ENCODE measurements at regions not wholly inside any gene's neighbourhood (a gene's known extent, or its start where the extent isn't known, plus 50 kb on each side); places are given as distances from the start of the nearest gene placed in this dataset.
"Not testable (repeated sequence)": the region's sequence is repeated elsewhere in the genome, so short reads cannot be mapped to it uniquely, and the experiment has no call there.

DNA sequence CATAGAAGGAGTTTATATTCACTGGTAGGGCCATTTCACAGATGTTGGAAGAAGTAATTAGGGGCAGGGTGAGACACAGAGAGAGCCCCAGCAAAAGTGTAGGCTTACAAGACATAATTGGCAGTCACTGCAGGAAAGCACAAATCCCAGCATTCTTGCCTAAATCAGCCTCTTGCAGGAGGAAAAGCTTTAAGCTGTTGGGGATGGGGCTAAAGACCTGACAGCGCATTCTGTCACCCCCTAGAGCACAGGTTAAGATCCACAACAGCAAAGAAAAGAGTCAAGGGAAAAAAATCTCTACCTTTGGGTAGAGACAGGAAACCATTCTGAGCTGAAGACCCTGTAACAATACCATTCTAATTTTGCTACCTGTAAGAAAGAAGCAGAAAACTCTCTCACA is 409.0 kb downstream of the DAD1 start:
- Histone ChIP-seq H3K9ac (ENCODE audit: insufficient read length) (no peak overlapping the region), H3K27ac (no peak overlapping the region), H3K9me3 (ENCODE audit: low read depth, low read length) (no peaks in the 10 kb centered on the region), H3K4me3 (no peak overlapping the region), H3K36me3 (ENCODE audit: insufficient read depth, low read length) (no peaks in the 10 kb centered on the region)
- DNase-seq (ENCODE audit: low read depth, low spot score) = no peak
- no peak for TF ChIP-seq EZH2 (IDR thresholded peaks at IDR 0.05)
- no peak for TF ChIP-seq FOXP2 (optimal IDR thresholded peaks at IDR 0.05; ENCODE audit: control extremely low read depth, extremely low read length, insufficient read depth)
- TF ChIP-seq POLR2AphosphoS5 (IDR thresholded peaks at IDR 0.05; ENCODE audit: borderline replicate concordance, low read depth, low read length) = no peak

DNA sequence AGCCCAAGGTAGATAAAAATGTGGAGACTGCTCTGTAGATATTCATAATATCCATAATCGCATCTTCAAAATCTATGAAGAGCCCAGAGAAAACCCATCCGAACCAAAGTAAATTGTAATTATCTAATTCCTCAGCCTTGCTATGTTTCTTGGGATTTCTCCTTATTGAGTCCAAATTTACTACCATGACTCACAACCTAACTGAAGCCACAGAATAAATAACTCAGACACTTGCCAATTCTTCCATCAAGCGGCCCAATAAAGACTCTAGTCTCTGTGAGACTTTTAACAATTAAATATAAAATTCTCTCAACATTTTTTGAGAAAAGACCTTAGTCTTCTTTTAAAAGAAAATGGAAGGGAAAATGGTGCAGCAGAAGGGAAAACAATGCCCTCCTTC is 409.8 kb downstream of the DAD1 start:
- Histone ChIP-seq H3K4me3 (no peak overlapping the region), H3K9ac (ENCODE audit: insufficient read length) (no peak overlapping the region), H3K27ac (no peak overlapping the region), H3K9me3 (ENCODE audit: low read depth, low read length) (no peaks in the 10 kb centered on the region), H3K36me3 (ENCODE audit: insufficient read depth, low read length) (no peaks in the 10 kb centered on the region)
- TF ChIP-seq FOXP2 (optimal IDR thresholded peaks at IDR 0.05; ENCODE audit: control extremely low read depth, extremely low read length, insufficient read depth) (no peak), EZH2 (IDR thresholded peaks at IDR 0.05) (no peak)
- no peak for DNase-seq (ENCODE audit: low read depth, low spot score)

DNA sequence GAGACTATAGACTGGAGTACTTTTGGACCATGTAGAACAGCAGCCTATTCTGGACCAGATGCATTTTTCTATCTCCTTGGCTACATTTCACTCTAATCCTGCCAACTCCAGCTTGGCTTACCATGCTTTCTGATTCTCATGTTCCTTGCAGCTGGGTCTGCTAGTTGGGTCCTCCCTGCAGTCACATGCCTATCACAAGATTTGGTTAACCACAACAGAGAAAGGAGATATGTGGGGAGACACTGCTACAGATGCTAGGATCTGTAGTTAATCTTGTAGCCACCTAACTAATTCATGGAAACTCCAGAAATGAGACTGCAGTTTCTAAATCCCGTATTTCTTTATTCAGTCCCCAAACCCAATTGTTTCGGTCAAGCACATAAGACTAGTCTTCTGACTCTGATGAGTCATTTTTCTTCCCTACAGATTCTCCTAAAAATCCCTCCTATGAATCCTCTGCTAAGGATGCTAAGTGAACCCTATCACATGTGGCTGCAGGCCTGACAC is 410.6 kb downstream of the DAD1 start:
- DNase-seq (ENCODE audit: low read depth, low spot score) = no peak
- Histone ChIP-seq H3K36me3 (ENCODE audit: insufficient read depth, low read length) (no peaks in the 10 kb centered on the region), H3K9ac (ENCODE audit: insufficient read length) (no peak overlapping the region), H3K27ac (no peak overlapping the region), H3K9me3 (ENCODE audit: low read depth, low read length) (no peaks in the 10 kb centered on the region), H3K4me3 (no peak overlapping the region)
- TF ChIP-seq FOXP2 (optimal IDR thresholded peaks at IDR 0.05; ENCODE audit: control extremely low read depth, extremely low read length, insufficient read depth) (no peak), EZH2 (IDR thresholded peaks at IDR 0.05) (no peak), POLR2AphosphoS5 (IDR thresholded peaks at IDR 0.05; ENCODE audit: borderline replicate concordance, low read depth, low read length) (no peak)

DNA sequence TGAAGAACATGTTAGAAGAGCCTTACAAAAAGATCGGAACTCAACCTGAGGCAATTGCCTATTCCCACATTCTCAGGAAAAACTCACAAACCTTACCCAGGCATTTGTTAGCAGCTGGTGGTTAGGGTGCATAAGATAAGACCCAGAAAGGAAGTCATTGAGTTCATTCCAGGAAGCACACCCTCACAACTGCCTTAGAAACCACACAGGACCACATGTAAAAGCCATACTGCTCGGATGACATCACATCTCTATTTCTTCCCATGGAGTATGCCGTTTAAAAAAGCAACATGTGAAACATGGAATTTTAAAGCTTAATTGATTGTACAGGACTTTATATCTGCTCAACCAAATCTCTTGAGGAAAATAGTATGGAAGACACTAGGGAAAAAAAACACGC is 411.2 kb downstream of the DAD1 start:
- no peak for DNase-seq (ENCODE audit: low read depth, low spot score)
- no peak overlapping the region for H3K27ac ChIP-seq
- no peaks in the 10 kb centered on the region for H3K36me3 ChIP-seq (ENCODE audit: insufficient read depth, low read length)
- no peak overlapping the region for H3K4me3 ChIP-seq
- no peak overlapping the region for H3K9ac ChIP-seq (ENCODE audit: insufficient read length)
- TF ChIP-seq FOXP2 (optimal IDR thresholded peaks at IDR 0.05; ENCODE audit: control extremely low read depth, extremely low read length, insufficient read depth) (no peak), EZH2 (IDR thresholded peaks at IDR 0.05) (no peak)
- no peaks in the 10 kb centered on the region for H3K9me3 ChIP-seq (ENCODE audit: low read depth, low read length)

DNA sequence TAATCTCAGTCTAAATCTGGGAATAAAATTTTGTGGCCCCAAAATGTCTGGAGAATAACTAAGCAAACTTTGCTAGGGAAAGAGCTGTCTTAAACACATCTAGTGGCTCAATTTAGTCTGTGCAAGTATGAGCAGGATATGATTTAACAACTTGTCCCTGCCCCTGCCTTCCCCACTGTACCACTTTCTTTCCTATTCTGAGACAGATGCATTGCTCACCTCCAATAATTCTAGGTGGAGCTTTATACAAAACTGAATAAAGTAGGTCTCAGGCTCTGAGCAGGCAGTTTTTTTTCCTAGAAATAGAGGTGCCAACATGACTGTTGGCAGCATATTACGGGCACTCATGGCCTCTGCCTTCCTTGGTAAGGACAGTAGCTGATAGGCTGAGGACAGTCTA is 412.1 kb downstream of the DAD1 start:
- no peaks in the 10 kb centered on the region for H3K9me3 ChIP-seq (ENCODE audit: low read depth, low read length)
- DNase-seq (ENCODE audit: low read depth, low spot score) = no peak
- no peaks in the 10 kb centered on the region for H3K36me3 ChIP-seq (ENCODE audit: insufficient read depth, low read length)
- H3K27ac ChIP-seq = no peak overlapping the region
- no peak overlapping the region for H3K4me3 ChIP-seq
- TF ChIP-seq POLR2AphosphoS5 (IDR thresholded peaks at IDR 0.05; ENCODE audit: borderline replicate concordance, low read depth, low read length) (no peak), FOXP2 (optimal IDR thresholded peaks at IDR 0.05; ENCODE audit: control extremely low read depth, extremely low read length, insufficient read depth) (no peak), EZH2 (IDR thresholded peaks at IDR 0.05) (no peak)
- no peak overlapping the region for H3K9ac ChIP-seq (ENCODE audit: insufficient read length)

DNA sequence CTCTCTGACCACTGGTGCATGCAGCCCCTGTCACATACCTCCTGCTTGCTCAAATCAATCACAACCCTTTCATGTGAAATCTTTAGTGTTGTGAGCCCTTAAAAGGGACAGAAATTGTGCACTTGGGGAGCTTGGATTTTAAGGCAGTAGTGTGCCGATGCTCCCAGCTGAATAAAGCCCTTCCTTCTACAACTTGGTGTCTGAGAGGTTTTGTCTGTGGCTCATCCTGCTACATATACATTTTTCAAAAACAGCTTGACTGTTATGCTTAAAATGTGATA is 413.8 kb downstream of the DAD1 start:
- H3K27ac ChIP-seq; H3K36me3 ChIP-seq (ENCODE audit: insufficient read depth, low read length); DNase-seq (ENCODE audit: low read depth, low spot score); H3K9me3 ChIP-seq (ENCODE audit: low read depth, low read length); H3K9ac ChIP-seq (ENCODE audit: insufficient read length); H3K4me3 ChIP-seq: not testable (repeated sequence)

DNA sequence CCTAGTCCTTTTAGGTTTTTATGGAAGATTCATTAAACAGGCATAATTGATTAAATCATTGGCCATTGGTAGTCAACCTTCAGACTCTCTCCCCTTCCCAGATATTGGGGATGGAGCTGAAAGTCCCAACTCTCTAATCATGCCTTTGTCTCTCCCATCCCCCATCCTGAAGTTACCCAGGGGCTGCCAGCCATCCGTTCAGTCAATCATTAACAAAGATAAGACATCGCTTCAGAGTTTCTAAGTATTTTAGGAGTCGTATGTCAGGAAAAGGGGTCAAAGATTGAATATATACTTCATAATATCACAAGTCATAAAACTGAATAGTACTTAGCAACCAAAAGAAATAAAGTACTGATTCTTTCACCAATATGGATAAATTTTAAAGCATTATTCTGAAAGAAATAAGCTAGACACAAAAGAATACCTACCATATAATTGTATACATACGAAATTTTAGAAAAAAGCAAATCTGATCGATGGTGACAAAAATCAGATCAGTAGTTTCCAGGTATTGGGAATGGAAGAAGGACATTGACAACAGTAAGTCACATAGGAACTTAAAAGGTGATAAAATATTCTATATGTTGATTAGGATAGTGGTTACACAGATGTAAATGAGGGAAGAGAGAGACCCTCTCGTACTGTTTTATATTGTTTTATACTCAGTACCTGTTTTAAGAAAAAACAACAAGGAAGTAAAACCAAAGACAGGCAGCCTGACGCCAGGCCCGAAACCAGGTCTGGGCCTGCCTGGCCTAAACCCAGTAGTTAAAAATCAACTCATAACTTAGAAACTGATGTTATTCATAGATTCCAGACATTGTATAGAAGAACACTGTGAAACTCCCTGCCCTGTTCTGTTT is 414.4 kb downstream of the DAD1 start:
- H3K9ac ChIP-seq (ENCODE audit: insufficient read length) = no peak overlapping the region

DNA sequence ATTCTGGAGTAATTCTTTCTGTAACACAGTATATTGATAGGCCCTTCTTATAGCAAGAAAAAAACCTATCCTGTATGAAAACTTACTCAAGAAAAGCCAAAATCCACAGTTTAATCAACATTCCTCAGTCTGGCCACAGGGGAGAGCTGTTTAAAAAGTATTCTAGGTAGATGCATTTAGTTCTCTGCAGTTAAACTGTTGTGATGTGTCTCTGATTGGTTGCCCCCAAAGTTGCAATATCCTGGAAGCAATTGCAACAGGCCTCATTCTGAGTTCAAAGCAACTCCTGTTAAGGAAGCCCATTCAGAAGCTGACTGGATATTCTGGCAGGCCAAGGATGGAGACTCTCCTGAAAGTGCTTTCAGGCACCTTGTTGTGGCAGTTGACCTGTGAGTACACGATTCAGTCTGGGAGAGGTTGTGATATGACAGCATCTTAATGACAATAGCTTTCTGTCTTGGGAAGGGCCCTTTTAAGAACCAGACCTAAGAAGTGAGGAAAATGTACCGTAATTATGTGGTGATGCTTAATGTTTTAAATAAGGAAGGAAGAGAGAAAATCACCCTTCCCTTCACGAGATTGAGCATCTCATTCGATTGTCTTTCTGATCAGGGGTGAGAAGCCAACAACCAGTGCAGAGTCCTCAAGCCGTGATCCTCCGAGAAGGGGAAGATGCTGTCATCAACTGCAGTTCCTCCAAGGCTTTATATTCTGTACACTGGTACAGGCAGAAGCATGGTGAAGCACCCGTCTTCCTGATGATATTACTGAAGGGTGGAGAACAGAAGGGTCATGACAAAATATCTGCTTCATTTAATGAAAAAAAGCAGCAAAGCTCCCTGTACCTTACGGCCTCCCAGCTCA is 420.7 kb downstream of the DAD1 start:
- no peak for TF ChIP-seq POLR2AphosphoS5 (IDR thresholded peaks at IDR 0.05; ENCODE audit: borderline replicate concordance, low read depth, low read length)
- no peak for TF ChIP-seq EZH2 (IDR thresholded peaks at IDR 0.05)
- no peak for TF ChIP-seq FOXP2 (optimal IDR thresholded peaks at IDR 0.05; ENCODE audit: control extremely low read depth, extremely low read length, insufficient read depth)
- no peak for DNase-seq (ENCODE audit: low read depth, low spot score)
- no peak overlapping the region for H3K4me3 ChIP-seq

More for the DNA sequence above, 414.4 kb downstream of the DAD1 start:
- H3K36me3 ChIP-seq (ENCODE audit: insufficient read depth, low read length) = no peaks in the 10 kb centered on the region
- no peak for DNase-seq (ENCODE audit: low read depth, low spot score)
- H3K27ac ChIP-seq = no peak overlapping the region
- no peak for TF ChIP-seq POLR2AphosphoS5 (IDR thresholded peaks at IDR 0.05; ENCODE audit: borderline replicate concordance, low read depth, low read length)
- TF ChIP-seq EZH2 (IDR thresholded peaks at IDR 0.05) = no peak
- TF ChIP-seq FOXP2 (optimal IDR thresholded peaks at IDR 0.05; ENCODE audit: control extremely low read depth, extremely low read length, insufficient read depth) = no peak
- H3K9me3 ChIP-seq (ENCODE audit: low read depth, low read length) = no peaks in the 10 kb centered on the region
- no peak overlapping the region for H3K4me3 ChIP-seq

More for the DNA sequence above, 420.7 kb downstream of the DAD1 start:
- Histone ChIP-seq H3K27ac (no peak overlapping the region), H3K36me3 (ENCODE audit: insufficient read depth, low read length) (no peaks in the 10 kb centered on the region), H3K9me3 (ENCODE audit: low read depth, low read length) (no peaks in the 10 kb centered on the region), H3K9ac (ENCODE audit: insufficient read length) (no peak overlapping the region)

All from SK-N-MC (cell line).